ENCODE measurements at regions not wholly inside any gene's neighbourhood (a gene's known extent, or its start where the extent isn't known, plus 50 kb on each side); places are given as distances from the start of the nearest gene placed in this dataset.

GRCh38 chr2:186187854-186188253, 298.2 kb upstream of the ZC3H15 start:
- Histone ChIP-seq H3K36me3 (ENCODE audit: control insufficient read depth in 2 of 2, extremely low read depth in 1 of 2, insufficient read depth in 2 of 2, low read length in 2 of 2) (no peaks in the 10 kb centered on the region), H3K27ac (ENCODE audit: insufficient read depth, low read depth, low read length) (no peak overlapping the region), H3K4me1 (ENCODE audit: control insufficient read depth, extremely low read depth, insufficient read depth, low read length) (no peaks in the 10 kb centered on the region), H3K9me3 (replicated peaks; ENCODE audit: control insufficient read depth, insufficient read depth, low read length) (no peaks in the 10 kb centered on the region), H2AFZ (ENCODE audit: low read depth, low read length) (no peak overlapping the region), H3K4me3 (replicated peaks in 1 of 3; ENCODE audit: insufficient read depth in 1 of 3, low read depth in 1 of 3, low read length in 3 of 3) (no peak overlapping the region), H3K27me3 (ENCODE audit: control insufficient read depth in 2 of 2, insufficient read depth in 2 of 2, low read length in 2 of 2) (no peaks in the 10 kb centered on the region), H3K4me2 (ENCODE audit: insufficient read depth, low read length) (no peak overlapping the region), H3K9ac (replicated peaks; ENCODE audit: extremely low read depth, insufficient read depth, low read length) (no peak overlapping the region), H3K9me1 (replicated peaks; ENCODE audit: control insufficient read depth, extremely low read depth, insufficient read depth, low read length) (no peaks in the 10 kb centered on the region), H3K79me2 (ENCODE audit: control insufficient read depth, insufficient read depth, low read length) (no peaks in the 10 kb centered on the region), H4K20me1 (replicated peaks; ENCODE audit: control insufficient read depth, extremely low read depth, insufficient read depth, low read length) (no peaks in the 10 kb centered on the region)
- no peak for DNase-seq (ENCODE audit: low read depth, low spot score)
- CTCF ChIA-PET, result no interaction called here
- no peak for FAIRE-seq
- intact Hi-C loops (cut with micrococcal nuclease), result no loop called here
- no TSS peak for BruUV-seq (replicated peaks)
- no peak for TF ChIP-seq MYC (IDR thresholded peaks at IDR 0.05; ENCODE audit: low read depth, low read length)
- no peak for TF ChIP-seq POLR2AphosphoS5 (IDR thresholded peaks at IDR 0.05; ENCODE audit: insufficient read depth, low read depth, low read length)
- no peak for TF ChIP-seq JUN (IDR thresholded peaks at IDR 0.05; ENCODE audit: borderline replicate concordance, insufficient read depth, insufficient read length, low read depth)
- TF ChIP-seq GATA2 (IDR thresholded peaks at IDR 0.05; ENCODE audit: insufficient read depth, insufficient read length, low read depth, low read length), result no peak
- TF ChIP-seq EZH2 (IDR thresholded peaks at IDR 0.05; ENCODE audit: borderline replicate concordance, low read depth, low read length, severe bottlenecking), result no peak
- TF ChIP-seq POLR2A (IDR thresholded peaks at IDR 0.05; ENCODE audit: low read depth, low read length), result no peak
- TF ChIP-seq MAX (IDR thresholded peaks at IDR 0.05; ENCODE audit: insufficient read depth, insufficient read length), result no peak
- TF ChIP-seq, protein P1, sequence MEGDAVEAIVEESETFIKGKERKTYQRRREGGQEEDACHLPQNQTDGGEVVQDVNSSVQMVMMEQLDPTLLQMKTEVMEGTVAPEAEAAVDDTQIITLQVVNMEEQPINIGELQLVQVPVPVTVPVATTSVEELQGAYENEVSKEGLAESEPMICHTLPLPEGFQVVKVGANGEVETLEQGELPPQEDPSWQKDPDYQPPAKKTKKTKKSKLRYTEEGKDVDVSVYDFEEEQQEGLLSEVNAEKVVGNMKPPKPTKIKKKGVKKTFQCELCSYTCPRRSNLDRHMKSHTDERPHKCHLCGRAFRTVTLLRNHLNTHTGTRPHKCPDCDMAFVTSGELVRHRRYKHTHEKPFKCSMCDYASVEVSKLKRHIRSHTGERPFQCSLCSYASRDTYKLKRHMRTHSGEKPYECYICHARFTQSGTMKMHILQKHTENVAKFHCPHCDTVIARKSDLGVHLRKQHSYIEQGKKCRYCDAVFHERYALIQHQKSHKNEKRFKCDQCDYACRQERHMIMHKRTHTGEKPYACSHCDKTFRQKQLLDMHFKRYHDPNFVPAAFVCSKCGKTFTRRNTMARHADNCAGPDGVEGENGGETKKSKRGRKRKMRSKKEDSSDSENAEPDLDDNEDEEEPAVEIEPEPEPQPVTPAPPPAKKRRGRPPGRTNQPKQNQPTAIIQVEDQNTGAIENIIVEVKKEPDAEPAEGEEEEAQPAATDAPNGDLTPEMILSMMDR (IDR thresholded peaks at IDR 0.05; ENCODE audit: extremely low read depth in 1 of 2, insufficient read depth in 1 of 2, low read depth in 1 of 2, low read length in 2 of 2), result no peak
- no peak for TF ChIP-seq FOS (IDR thresholded peaks at IDR 0.05; ENCODE audit: borderline replicate concordance, insufficient read depth, low read length)
- dilution Hi-C loops (cut with MboI; ENCODE audit: extremely low pct_ligation_motif_present, low sequenced_read_pairs), result no loop called here
- POLR2A ChIA-PET, result no interaction called here

All from endothelial cell of umbilical vein (primary cell).